Effector memory CD8-positive, alpha-beta T cell (primary cell): ENCODE measurements at regions not wholly inside any gene's neighbourhood (a gene's known extent, or its start where the extent isn't known, plus 50 kb on each side); places are given as distances from the start of the nearest gene placed in this dataset.
"Not testable (repeated sequence)": the region's sequence is repeated elsewhere in the genome, so short reads cannot be mapped to it uniquely, and the experiment has no call there.

Source experiments
- ATAC-seq: fragments of 150-1000 bp; cut with Tn5 transposase; replicated peaks from 2 replicates; pipeline ENCODE4 v1.10.0; 2021; ENCODE audit warnings: mild to moderate bottlenecking, moderate library complexity
- DNase-seq, 3 experiments: peaks; one replicate each; pipeline ENCODE4 v3.0.0; 2021
- H3K27ac Mint-ChIP-seq, 2 donors: one replicate each; pipeline ENCODE4 v1.8.0; 2022; ENCODE audit warnings: mild to moderate bottlenecking in 2 of 2, mixed read lengths in 2 of 2, moderate library complexity in 2 of 2
- H3K27me3 Mint-ChIP-seq, 2 donors: one replicate each; pipeline ENCODE4 v1.8.0; 2022; ENCODE audit warnings: mixed read lengths in 2 of 2
- H3K36me3 Mint-ChIP-seq: one replicate; pipeline ENCODE4 v1.8.0; 2022; ENCODE audit warnings: mild to moderate bottlenecking, moderate library complexity, mixed read lengths; ENCODE audit not compliant: insufficient read depth
- H3K4me1 Mint-ChIP-seq, 2 donors: one replicate each; pipeline ENCODE4 v1.8.0; 2022; ENCODE audit warnings: low read depth in 2 of 2, mixed read lengths in 2 of 2
- H3K4me3 Mint-ChIP-seq, 2 donors: one replicate each; pipeline ENCODE4 v1.8.0; 2022; ENCODE audit warnings: mild to moderate bottlenecking in 2 of 2, mixed read lengths in 2 of 2, moderate library complexity in 2 of 2
- H3K9me3 Mint-ChIP-seq, 2 donors: one replicate each; pipeline ENCODE4 v1.8.0; 2022; ENCODE audit warnings: mixed read lengths in 2 of 2

DNA sequence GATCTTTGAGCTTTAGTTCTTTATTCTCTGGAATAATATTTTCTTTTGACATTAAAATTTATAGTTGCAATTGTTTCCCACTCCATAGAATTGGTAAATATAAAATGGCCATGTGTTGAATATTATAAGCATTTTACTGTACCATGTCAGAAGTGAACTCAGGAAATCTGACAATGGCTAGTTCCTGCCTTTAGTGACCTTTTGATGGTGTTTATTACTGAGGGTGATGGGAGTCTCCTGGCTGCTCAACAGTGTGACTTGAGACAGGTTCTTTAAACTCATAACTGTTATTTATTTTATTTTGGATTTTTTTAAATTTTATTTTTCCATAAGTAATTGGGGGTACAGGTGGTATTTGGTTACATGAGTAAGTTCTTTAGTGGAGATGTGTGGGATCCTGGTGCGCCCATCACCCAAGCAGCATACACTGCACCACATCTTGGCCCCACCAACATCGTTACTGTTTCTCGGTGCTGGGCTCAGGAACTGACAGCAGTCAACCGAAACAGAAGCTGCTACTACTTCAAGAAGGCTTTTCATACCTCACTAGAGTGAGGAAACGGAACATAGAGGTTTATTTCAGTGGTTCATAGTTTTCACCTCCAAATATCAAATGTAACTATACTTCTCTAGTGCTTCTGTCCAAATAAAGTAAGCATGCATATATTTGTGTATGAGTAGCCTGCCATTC lies 90.4 kb downstream of the PLEKHG1 start:
- H3K27ac Mint-ChIP-seq = no peak overlapping the region
- no peak for DNase-seq
- no peaks in the 10 kb centered on the region for H3K27me3 Mint-ChIP-seq
- H3K4me3 Mint-ChIP-seq = no peak overlapping the region
- ATAC-seq = no peak
- no peaks in the 10 kb centered on the region for H3K9me3 Mint-ChIP-seq
- no peaks in the 10 kb centered on the region for H3K4me1 Mint-ChIP-seq
- H3K36me3 Mint-ChIP-seq = peaks cover 3% of the 10 kb centered on the region

DNA sequence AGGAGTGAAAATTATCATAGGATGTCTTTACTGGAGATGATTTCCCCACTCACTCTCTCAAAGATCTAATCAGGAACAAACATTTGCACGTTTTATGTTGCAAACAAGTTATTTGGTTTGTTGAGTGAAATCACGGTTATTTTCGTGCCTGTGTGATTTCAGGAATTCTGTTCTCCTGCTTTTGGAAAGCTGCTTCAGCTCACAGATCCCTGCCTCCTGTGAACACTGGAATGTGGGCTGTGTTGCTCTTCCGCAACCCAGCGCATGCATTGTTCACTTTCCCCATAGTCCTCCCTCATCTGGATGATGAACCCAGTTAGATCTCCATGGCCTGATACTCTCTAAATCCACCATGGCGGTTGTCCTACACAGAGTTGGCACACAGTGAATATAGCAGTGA lies 91.0 kb downstream of the PLEKHG1 start:
- DNase-seq (no peak), ATAC-seq (no peak)
- Mint-ChIP-seq H3K4me3 (no peak overlapping the region), H3K27me3 (no peaks in the 10 kb centered on the region), H3K36me3 (peaks cover 3% of the 10 kb centered on the region), H3K27ac (no peak overlapping the region), H3K4me1 (no peaks in the 10 kb centered on the region), H3K9me3 (no peaks in the 10 kb centered on the region)

DNA sequence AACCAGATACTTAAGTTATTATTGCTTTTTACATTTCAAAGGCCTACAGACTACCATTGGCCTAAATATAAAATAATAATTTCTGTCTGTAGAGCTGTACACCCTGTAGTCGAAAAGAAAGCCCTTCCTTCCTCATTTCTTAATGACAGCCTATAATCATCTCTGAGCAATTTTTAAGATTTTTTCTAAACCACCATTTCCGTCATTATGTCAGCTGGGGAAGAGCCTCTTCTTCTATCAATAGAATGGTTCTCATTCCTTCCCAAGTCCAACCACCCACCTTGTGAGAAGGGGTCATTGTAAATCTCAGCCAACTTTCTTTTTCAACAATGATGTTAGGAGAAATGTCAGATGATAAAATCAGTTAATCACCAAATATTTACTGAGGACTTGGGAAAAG lies 91.8 kb downstream of the PLEKHG1 start:
- Mint-ChIP-seq H3K27ac (no peak overlapping the region), H3K4me1 (no peaks in the 10 kb centered on the region), H3K36me3 (peaks cover 3% of the 10 kb centered on the region), H3K9me3 (no peaks in the 10 kb centered on the region), H3K4me3 (no peak overlapping the region), H3K27me3 (no peaks in the 10 kb centered on the region)
- no peak for DNase-seq
- ATAC-seq = no peak

DNA sequence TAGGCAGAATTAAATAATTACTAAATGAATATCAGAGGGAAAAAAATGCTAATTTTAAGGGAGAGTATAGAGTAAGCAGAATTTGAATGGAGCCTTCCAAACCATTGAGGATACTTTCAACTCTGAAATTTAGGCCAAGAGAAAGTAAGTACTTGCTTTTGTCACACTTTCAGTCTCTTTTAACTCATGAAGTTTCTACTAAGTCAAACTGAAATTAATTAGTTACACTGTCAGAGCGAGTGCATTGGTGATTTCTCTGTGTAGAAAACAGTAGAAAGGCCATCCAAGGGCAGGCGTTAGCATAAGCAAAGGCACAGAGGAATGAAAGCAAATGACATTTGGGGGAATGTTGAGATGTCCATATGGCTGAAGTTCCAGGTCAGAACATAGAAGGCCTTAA lies 92.9 kb downstream of the PLEKHG1 start:
- no peak overlapping the region for H3K4me3 Mint-ChIP-seq
- no peaks in the 10 kb centered on the region for H3K4me1 Mint-ChIP-seq
- H3K27me3 Mint-ChIP-seq = no peaks in the 10 kb centered on the region
- H3K36me3 Mint-ChIP-seq = peaks cover 3% of the 10 kb centered on the region
- no peaks in the 10 kb centered on the region for H3K9me3 Mint-ChIP-seq
- H3K27ac Mint-ChIP-seq = no peak overlapping the region
- ATAC-seq = no peak
- DNase-seq = no peak

DNA sequence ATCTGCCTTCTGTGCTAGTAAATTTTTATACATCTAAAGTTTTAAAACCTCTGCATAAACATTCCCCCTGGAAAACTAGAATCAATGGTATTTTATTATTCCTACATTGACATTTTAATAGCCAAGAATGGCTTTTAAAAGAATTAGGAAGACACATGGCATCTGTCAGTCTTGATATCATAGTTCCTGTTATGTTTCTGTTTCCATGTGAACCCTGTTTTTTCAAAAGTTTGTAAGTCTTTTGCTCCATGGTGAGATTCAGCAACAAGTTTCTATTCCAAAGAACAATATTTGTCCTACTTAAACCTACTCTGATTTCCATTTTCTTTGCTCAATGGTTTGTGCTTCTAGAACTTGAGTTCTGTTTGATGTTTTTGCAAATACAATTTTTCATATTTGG lies 95.2 kb downstream of the PLEKHG1 start:
- no peak overlapping the region for H3K4me3 Mint-ChIP-seq
- ATAC-seq (no peak), DNase-seq (no peak)
- H3K36me3 Mint-ChIP-seq = no peaks in the 10 kb centered on the region
- H3K27me3 Mint-ChIP-seq = no peaks in the 10 kb centered on the region
- H3K4me1 Mint-ChIP-seq = no peaks in the 10 kb centered on the region
- H3K9me3 Mint-ChIP-seq = no peaks in the 10 kb centered on the region
- no peak overlapping the region for H3K27ac Mint-ChIP-seq

DNA sequence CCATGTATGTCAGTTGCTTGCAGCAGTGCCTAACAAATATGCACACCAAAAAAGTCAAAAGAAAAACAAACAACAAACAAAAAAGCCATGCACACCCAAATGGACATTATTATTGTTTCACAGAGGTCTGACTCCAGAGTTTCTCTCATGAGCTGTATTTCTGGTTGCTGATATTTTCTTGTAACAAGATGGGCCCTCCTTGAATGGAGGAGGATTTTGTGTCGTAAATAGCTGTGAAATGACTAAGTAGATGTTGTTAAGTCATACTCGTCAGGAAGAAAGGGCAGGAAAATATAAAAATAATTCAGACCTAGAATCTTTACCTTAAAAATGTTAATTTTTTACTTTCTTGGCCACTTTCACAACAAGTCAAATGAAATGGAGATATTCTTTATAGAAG lies 96.0 kb downstream of the PLEKHG1 start:
- no peaks in the 10 kb centered on the region for H3K36me3 Mint-ChIP-seq
- H3K4me3 Mint-ChIP-seq = no peak overlapping the region
- no peaks in the 10 kb centered on the region for H3K27me3 Mint-ChIP-seq
- ATAC-seq = no peak
- no peak for DNase-seq
- no peaks in the 10 kb centered on the region for H3K9me3 Mint-ChIP-seq
- no peak overlapping the region for H3K27ac Mint-ChIP-seq
- H3K4me1 Mint-ChIP-seq = peaks cover 0 to 2% of the 10 kb centered on the region in 2 donors

DNA sequence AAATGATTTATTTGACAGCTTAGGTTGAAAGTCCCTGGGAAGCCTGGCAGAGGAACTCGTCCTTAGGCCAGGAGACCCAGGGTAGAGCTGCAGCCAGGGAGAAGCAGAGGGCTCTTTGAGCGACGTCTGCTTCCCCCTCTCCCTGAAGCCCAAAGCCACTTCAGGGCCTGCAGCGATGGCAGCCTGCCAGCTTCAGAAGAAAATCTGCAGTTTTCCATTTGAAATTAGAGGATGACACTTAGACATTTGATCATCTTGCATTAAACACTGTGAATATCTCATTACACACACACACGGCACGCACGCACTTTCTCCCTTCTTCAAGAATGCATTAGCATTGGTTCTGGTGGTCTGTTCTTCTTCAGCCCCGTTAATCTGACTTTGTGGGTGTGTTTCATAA lies 96.5 kb downstream of the PLEKHG1 start:
- Mint-ChIP-seq H3K4me3 (no peak overlapping the region), H3K4me1 (peaks cover 0 to 3% of the 10 kb centered on the region in 2 donors), H3K27ac (no peak overlapping the region), H3K27me3 (no peaks in the 10 kb centered on the region), H3K36me3 (no peaks in the 10 kb centered on the region), H3K9me3 (no peaks in the 10 kb centered on the region)
- ATAC-seq = no peak
- DNase-seq = no peak

DNA sequence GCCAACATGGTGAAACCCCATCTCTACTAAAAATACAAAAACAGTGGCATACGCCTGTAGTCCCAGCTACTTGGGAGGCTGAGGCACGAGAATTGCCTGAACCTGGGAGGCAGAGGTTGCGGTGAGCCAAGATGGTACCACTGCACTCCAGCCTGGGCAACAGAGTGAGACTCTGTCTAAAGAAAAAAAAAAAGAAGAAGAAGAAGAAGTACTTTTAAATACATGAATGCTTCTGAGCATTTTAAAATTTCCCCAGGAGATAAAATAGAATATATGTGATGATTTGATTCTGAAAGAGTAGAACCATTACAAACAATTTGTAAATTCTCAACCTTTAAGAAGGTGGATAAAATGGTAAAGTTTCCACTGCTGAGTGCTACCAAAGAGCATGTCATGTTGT lies 97.2 kb downstream of the PLEKHG1 start:
- ATAC-seq, H3K36me3 Mint-ChIP-seq, H3K4me3 Mint-ChIP-seq, H3K27me3 Mint-ChIP-seq, H3K27ac Mint-ChIP-seq, DNase-seq, H3K4me1 Mint-ChIP-seq, H3K9me3 Mint-ChIP-seq: not testable (repeated sequence)

DNA sequence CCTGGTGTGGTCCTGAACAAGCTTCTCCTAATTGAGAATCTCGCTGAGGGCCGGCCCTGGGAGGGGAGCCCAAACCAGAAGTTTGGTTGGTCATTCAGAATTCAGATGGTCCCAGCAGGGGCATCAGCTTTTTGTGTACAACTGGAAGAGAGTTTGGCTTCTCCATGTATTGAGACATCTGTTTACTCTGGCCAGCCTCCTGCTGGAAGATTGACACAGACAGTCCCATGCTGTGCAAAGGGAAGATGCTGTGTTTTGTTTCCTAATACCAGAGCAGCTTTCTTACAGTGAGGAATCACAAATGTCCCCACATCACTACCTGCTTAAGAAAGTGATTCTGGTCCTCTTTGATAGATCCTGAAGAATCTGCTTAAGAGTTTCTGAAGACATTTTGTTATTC lies 97.8 kb downstream of the PLEKHG1 start:
- no peak overlapping the region for H3K4me3 Mint-ChIP-seq
- H3K27ac Mint-ChIP-seq = no peak overlapping the region
- no peak for ATAC-seq
- no peaks in the 10 kb centered on the region for H3K36me3 Mint-ChIP-seq
- no peak for DNase-seq
- H3K9me3 Mint-ChIP-seq = no peaks in the 10 kb centered on the region
- no peaks in the 10 kb centered on the region for H3K27me3 Mint-ChIP-seq
- H3K4me1 Mint-ChIP-seq = peaks cover 0 to 3% of the 10 kb centered on the region in 2 donors

DNA sequence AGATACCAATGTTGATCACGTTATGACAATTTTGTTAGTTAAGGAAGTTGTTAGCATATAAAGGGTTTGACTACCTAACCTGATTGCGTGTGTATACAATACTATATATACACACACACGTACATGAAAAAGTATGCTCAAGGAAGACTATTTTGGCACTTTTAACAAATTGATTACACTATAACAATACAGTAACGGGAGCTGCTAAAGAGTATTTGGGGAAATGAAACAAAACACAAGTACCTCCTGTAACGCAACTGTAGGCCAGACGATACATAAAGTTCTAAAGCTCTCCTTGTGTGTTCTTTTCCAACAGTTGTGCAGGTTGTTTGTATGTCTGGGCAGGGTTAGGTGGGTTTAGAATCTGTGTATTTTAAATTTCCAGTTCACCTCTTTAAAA lies 98.7 kb downstream of the PLEKHG1 start:
- Mint-ChIP-seq H3K27ac (no peak overlapping the region), H3K4me1 (peaks cover 2 to 3% of the 10 kb centered on the region in 2 donors), H3K9me3 (no peaks in the 10 kb centered on the region), H3K36me3 (no peaks in the 10 kb centered on the region), H3K27me3 (no peaks in the 10 kb centered on the region), H3K4me3 (no peak overlapping the region)
- ATAC-seq (no peak), DNase-seq (no peak)

DNA sequence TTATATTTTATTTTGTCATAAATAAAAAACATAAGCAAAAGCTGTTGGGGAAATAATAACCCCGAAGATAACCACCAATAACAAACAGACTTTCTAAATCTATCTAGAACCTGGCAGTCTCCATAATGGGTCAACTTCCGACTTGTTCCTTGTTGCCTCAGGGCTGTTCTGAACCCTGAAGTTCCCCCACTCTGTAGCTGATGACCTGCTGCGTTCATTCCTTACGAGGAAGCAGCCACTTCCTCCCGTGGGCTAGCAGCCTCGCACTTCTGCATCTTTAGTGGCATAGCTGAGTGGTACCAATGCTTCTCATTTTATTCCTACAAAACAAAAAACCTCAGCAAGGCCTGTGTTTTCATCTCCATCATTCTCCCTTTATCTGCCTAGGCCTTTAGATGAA lies 103.0 kb downstream of the PLEKHG1 start:
- no peak for DNase-seq
- Mint-ChIP-seq H3K27me3 (no peaks in the 10 kb centered on the region), H3K4me3 (no peak overlapping the region), H3K9me3 (no peaks in the 10 kb centered on the region), H3K4me1 (peaks cover 2 to 3% of the 10 kb centered on the region in 2 donors), H3K36me3 (no peaks in the 10 kb centered on the region), H3K27ac (no peak overlapping the region)
- peak; percentile 26 for ATAC-seq

DNA sequence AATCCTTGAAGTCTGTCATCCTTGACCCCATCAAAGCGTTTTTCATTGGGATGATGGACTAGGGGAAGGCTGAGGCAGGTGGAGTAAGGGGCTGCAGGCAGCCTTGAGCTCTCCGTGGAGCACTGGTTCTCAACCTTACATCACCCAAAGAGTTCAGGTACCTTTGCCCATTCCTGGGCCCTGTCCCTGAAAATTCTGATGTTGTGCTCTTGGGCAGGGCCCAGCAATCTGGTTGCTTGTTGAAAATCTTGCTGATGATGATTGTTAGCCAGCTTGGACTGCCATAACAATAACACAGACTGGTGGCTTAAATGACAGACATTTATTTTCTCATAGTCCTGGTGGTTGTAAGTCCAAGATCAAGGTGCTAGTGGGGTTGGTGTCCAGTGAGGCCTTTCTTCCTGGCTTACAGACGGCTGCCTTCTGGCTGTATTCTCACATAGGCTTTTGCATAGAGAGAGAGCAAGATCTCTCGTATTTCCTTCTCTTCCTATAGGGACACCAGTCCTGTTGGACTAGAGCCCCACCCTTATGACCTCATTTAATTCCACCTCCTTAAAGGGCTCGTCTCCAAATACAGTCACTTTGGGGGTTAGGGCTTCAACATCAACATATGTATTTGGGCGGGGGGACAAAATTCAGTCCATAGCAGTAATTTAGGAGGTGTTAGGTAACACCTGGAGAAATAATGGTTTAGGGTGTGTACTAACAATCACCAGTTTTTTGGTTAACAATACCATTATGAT lies 104.9 kb downstream of the PLEKHG1 start:
- no peaks in the 10 kb centered on the region for H3K36me3 Mint-ChIP-seq
- H3K4me1 Mint-ChIP-seq = peaks cover 2 to 3% of the 10 kb centered on the region in 2 donors
- no peak overlapping the region for H3K4me3 Mint-ChIP-seq
- no peak for ATAC-seq
- no peaks in the 10 kb centered on the region for H3K9me3 Mint-ChIP-seq
- no peak for DNase-seq
- H3K27ac Mint-ChIP-seq = no peak overlapping the region
- H3K27me3 Mint-ChIP-seq = no peaks in the 10 kb centered on the region

DNA sequence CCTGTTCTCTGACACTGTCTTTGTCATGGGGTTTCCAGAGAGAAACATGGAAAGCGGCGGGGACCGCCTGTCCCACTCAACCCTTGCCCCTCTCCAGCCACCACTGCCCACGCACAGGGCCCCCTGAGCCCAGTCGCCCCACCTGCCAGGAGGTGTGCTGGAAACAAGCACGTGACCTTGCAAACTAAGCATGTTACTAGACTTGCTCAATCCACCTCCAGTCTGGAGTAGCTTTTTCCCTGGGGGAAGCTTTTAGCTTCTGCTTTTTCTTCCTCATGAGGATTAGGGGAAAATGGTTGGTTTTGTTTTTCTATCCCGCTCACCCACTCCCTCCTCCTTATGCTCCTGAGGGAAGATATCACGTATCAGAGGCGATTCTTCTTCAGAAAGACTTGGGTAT lies 105.7 kb downstream of the PLEKHG1 start:
- H3K27me3 Mint-ChIP-seq = no peaks in the 10 kb centered on the region
- no peaks in the 10 kb centered on the region for H3K9me3 Mint-ChIP-seq
- H3K36me3 Mint-ChIP-seq = no peaks in the 10 kb centered on the region
- DNase-seq (no peak), ATAC-seq (no peak)
- H3K4me3 Mint-ChIP-seq = no peak overlapping the region
- no peak overlapping the region for H3K27ac Mint-ChIP-seq
- H3K4me1 Mint-ChIP-seq = peaks cover 2 to 3% of the 10 kb centered on the region in 2 donors

DNA sequence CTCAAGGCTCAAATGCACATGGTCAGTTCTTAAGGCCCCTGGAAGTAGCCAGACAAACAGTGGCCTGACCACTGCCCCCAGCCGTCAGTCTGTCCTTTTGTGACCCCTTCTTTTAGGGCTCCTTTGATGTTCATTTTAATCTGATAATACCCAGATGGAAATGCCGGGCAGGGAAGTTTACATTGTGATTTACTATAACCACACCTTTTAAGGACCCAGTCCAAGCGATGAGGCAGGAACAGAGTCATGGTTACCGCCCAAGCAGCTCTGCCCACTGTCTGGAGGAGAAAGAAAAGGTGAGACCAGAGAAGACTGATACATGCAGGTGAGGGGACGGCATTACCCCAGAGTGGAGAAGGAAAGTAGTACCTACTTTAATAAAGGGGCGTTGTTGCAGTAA lies 110.6 kb downstream of the PLEKHG1 start:
- Mint-ChIP-seq H3K27me3 (no peaks in the 10 kb centered on the region), H3K27ac (no peak overlapping the region), H3K4me3 (no peak overlapping the region), H3K36me3 (no peaks in the 10 kb centered on the region), H3K9me3 (no peaks in the 10 kb centered on the region), H3K4me1 (no peaks in the 10 kb centered on the region)
- ATAC-seq = no peak
- DNase-seq = no peak
